OCI-LY7 (cell line): ENCODE measurements at regions not wholly inside any gene's neighbourhood (a gene's known extent, or its start where the extent isn't known, plus 50 kb on each side); places are given as distances from the start of the nearest gene placed in this dataset.
"Not testable (repeated sequence)": the region's sequence is repeated elsewhere in the genome, so short reads cannot be mapped to it uniquely, and the experiment has no call there.

Experiments used
- BruUV-seq: library from RNA; stranded (reverse); fragments of 400-500 nt; replicated peaks from 2 replicates; lab custom pipeline; 2021; lab: Mats Ljungman, UMichigan
- CTCF ChIA-PET: fragments of 300-600 bp; sonication (Branson Sonifier 250); formaldehyde crosslinking; loops from one replicate; lab custom pipeline; 2022; ENCODE audit warnings: antibody characterized with exemption; ENCODE audit not compliant: unreplicated experiment; lab: Charles Lee
- POLR2A ChIA-PET: fragments of 300-600 bp; sonication (Branson Sonifier 250); formaldehyde crosslinking; loops from one replicate; lab custom pipeline; 2022; ENCODE audit warnings: antibody characterized with exemption; lab: Charles Lee
- DNase-seq: peaks from one replicate; pipeline ENCODE4 v3.0.0-alpha.2; 2015; ENCODE audit warnings: low spot score
- H2AFZ ChIP-seq: fragments of 200-600 bp; sonication (generic), shearing (Covaris generic); 2 replicates; pipeline ENCODE4 v1.6.1; 2014; ENCODE audit warnings: mild to moderate bottlenecking, antibody characterized with exemption, low read length, moderate library complexity
- H3K27ac ChIP-seq: fragments of 200-600 bp; sonication (generic); 2 replicates; pipeline ENCODE4 v1.5.1; 2014; ENCODE audit warnings: mixed run types, low read depth, mild to moderate bottlenecking, moderate library complexity, low read length, inconsistent platforms; ENCODE audit not compliant: poor library complexity, severe bottlenecking
- H3K36me3 ChIP-seq: fragments of 200-600 bp; sonication (generic); 2 replicates; pipeline ENCODE4 v1.6.1; 2014; ENCODE audit warnings: mild to moderate bottlenecking, antibody characterized with exemption, low read length, moderate library complexity, mixed read lengths; ENCODE audit not compliant: insufficient read depth
- H3K4me1 ChIP-seq: fragments of 200-600 bp; sonication (generic); 2 replicates; pipeline ENCODE4 v1.5.1; 2014; ENCODE audit warnings: mild to moderate bottlenecking, low read length; ENCODE audit not compliant: insufficient read depth, poor library complexity, severe bottlenecking
- H3K4me2 ChIP-seq: fragments of 200-600 bp; sonication (generic); 2 replicates; pipeline ENCODE4 v1.6.1; 2014; ENCODE audit warnings: mild to moderate bottlenecking, low read length
- H3K4me3 ChIP-seq: fragments of 200-600 bp; sonication (generic); 2 replicates; pipeline ENCODE4 v1.5.1; 2014; ENCODE audit warnings: mild to moderate bottlenecking, low read depth, low read length; ENCODE audit not compliant: poor library complexity, severe bottlenecking
- H3K79me2 ChIP-seq: fragments of 200-600 bp; sonication (generic); 2 replicates; pipeline ENCODE4 v1.6.1; 2016; ENCODE audit warnings: low read depth, mild to moderate bottlenecking, low read length, moderate library complexity, mixed read lengths; ENCODE audit not compliant: insufficient read depth
- H3K9me2 ChIP-seq: fragments of 200-600 bp; sonication (generic); 2 replicates; pipeline ENCODE4 v1.6.1; 2016; ENCODE audit warnings: mild to moderate bottlenecking, low read length, mixed read lengths; ENCODE audit not compliant: insufficient read depth
- H3K9me3 ChIP-seq: fragments of 200-600 bp; sonication (generic); 2 replicates; pipeline ENCODE4 v1.6.1; 2014; ENCODE audit warnings: mild to moderate bottlenecking, mixed run types, low read length, mixed read lengths
- H4K20me1 ChIP-seq: fragments of 200-600 bp; sonication (generic); 2 replicates; pipeline ENCODE4 v1.6.1; 2014; ENCODE audit warnings: mild to moderate bottlenecking, antibody characterized with exemption, low read length, moderate library complexity, mixed read lengths; ENCODE audit not compliant: insufficient read depth
- CTCF ChIP-seq: fragments of 200-600 bp; sonication (generic); conservative IDR thresholded peaks from 2 replicates; pipeline ENCODE4 v1.5.1; 2014; ENCODE audit warnings: mild to moderate bottlenecking, antibody characterized with exemption, low read length, moderate library complexity, mixed read lengths
- EZH2phosphoT487 ChIP-seq: fragments of 200-600 bp; sonication (generic); IDR thresholded peaks from 2 replicates; pipeline ENCODE4 v1.6.1; 2018; ENCODE audit warnings: low read depth, borderline replicate concordance, mild to moderate bottlenecking, mixed run types, antibody characterized with exemption, low read length, moderate library complexity, mixed read lengths
- intact Hi-C: fragments of 100-400 bp; cut with micrococcal nuclease; formaldehyde crosslinking; loops from one replicate; pipeline ENCODE4 v1.10.0; 2022; ENCODE audit not compliant: unreplicated experiment

GRCh38 chr1:198957044-198957443 lies 318.2 kb downstream of the PTPRC start:
- intact Hi-C loops: no loop called here
- CTCF ChIA-PET: no interaction called here

GRCh38 chr1:198959032-198959431 lies 320.2 kb downstream of the PTPRC start:
- H3K4me3 ChIP-seq: no peak overlapping the region
- POLR2A ChIA-PET: interaction anchor here (0.6 to 1.3 kb wide), 4 partner anchors 9 to 156 kb away, joined by 3 to 6 read pairs (median 3); no protein-coding TSS in a partner anchor
- H2AFZ ChIP-seq: no peak overlapping the region
- TF ChIP-seq EZH2phosphoT487: no peak
- TF ChIP-seq CTCF: no peak
- intact Hi-C loops: no loop called here
- no peaks in the 10 kb centered on the region for H3K79me2 ChIP-seq
- peaks cover 18% of the 10 kb centered on the region for H3K9me3 ChIP-seq
- H3K4me1 ChIP-seq: no peaks in the 10 kb centered on the region
- CTCF ChIA-PET: no interaction called here
- no peaks in the 10 kb centered on the region for H3K9me2 ChIP-seq
- no peak overlapping the region for H3K27ac ChIP-seq
- BruUV-seq: no TSS peak
- no peaks in the 10 kb centered on the region for H4K20me1 ChIP-seq
- DNase-seq: no peak
- H3K4me2 ChIP-seq: no peak overlapping the region
- H3K36me3 ChIP-seq: no peaks in the 10 kb centered on the region

More at GRCh38 chr1:198957044-198957443, 318.2 kb downstream of the PTPRC start:
- BruUV-seq: no TSS peak
- H3K27ac ChIP-seq: no peak overlapping the region
- no peaks in the 10 kb centered on the region for H4K20me1 ChIP-seq
- H3K9me2 ChIP-seq: no peaks in the 10 kb centered on the region
- H3K79me2 ChIP-seq: no peaks in the 10 kb centered on the region
- H3K9me3 ChIP-seq: peaks cover 18% of the 10 kb centered on the region
- no peak overlapping the region for H3K4me3 ChIP-seq
- TF ChIP-seq EZH2phosphoT487 (no peak), CTCF (no peak)
- H3K4me2 ChIP-seq: no peak overlapping the region
- POLR2A ChIA-PET: interaction anchor here (0.6 to 1.0 kb wide), 3 partner anchors 21 to 146 kb away, joined by 3 to 6 read pairs (median 4); no protein-coding TSS in a partner anchor
- no peaks in the 10 kb centered on the region for H3K4me1 ChIP-seq
- no peak for DNase-seq
- no peaks in the 10 kb centered on the region for H3K36me3 ChIP-seq
- H2AFZ ChIP-seq: no peak overlapping the region

- no peak for DNase-seq
- no peak for TF ChIP-seq CTCF
- TF ChIP-seq EZH2phosphoT487: no peak
- Histone ChIP-seq H2AFZ (no peak overlapping the region), H3K4me1 (no peaks in the 10 kb centered on the region), H3K4me3 (no peak overlapping the region), H3K36me3 (no peaks in the 10 kb centered on the region), H3K4me2 (no peak overlapping the region), H3K9me3 (peaks cover 14% of the 10 kb centered on the region), H4K20me1 (no peaks in the 10 kb centered on the region), H3K79me2 (no peaks in the 10 kb centered on the region), H3K27ac (no peak overlapping the region), H3K9me2 (no peaks in the 10 kb centered on the region)
- intact Hi-C loops: no loop called here
- CTCF ChIA-PET: no interaction called here
- BruUV-seq: no TSS peak
- POLR2A ChIA-PET: interaction anchor here (0.6 to 0.8 kb wide), 2 partner anchors 36 to 157 kb away, joined by 3 read pairs; no protein-coding TSS in a partner anchor
Observed at GRCh38 chr1:198959676-198960075, 320.8 kb downstream of the PTPRC start.

GRCh38 chr1:198963796-198964195 lies 325.0 kb downstream of the PTPRC start:
- H2AFZ ChIP-seq, H3K4me3 ChIP-seq, H3K79me2 ChIP-seq, H3K4me1 ChIP-seq, H3K27ac ChIP-seq, intact Hi-C loops, H3K36me3 ChIP-seq, DNase-seq, H3K4me2 ChIP-seq, H3K9me3 ChIP-seq, H3K9me2 ChIP-seq, POLR2A ChIA-PET, BruUV-seq, CTCF ChIA-PET, H4K20me1 ChIP-seq: not testable (repeated sequence)
